ENCODE measurements at regions not wholly inside any gene's neighbourhood (a gene's known extent, or its start where the extent isn't known, plus 50 kb on each side); places are given as distances from the start of the nearest gene placed in this dataset.

DNA sequence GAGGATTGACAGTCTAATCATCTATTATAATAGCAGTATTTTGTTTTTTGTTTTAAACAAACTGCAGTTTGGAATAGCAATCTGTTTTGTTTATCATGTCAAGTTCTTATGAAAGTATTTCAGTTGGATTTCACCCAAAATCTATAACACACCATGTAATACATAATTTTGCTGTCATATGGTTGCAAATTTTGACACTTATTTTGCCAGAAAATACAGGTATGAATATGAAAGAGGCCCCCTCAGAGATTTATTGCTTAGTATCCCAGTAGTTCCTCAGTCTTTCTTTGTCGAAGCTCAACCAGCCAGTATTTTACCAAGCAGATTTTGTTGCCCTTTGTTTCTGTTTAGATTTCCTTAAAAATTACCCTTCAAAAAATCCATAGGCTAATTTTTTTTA is 317.5 kb upstream of the CXADR start:
- in situ Hi-C loops (cut with HindIII; ENCODE audit: low pct_ligation_motif_present, low sequenced_read_pairs): no loop called here
- H3K4me3 ChIP-seq (ENCODE audit: low read depth, low read length): no peak overlapping the region
- H3K36me3 ChIP-seq (replicated peaks): no peaks in the 10 kb centered on the region
- no peaks in the 10 kb centered on the region for H3K27me3 ChIP-seq (replicated peaks)
- no peak for DNase-seq
- H3K27ac ChIP-seq: no peak overlapping the region
- TF ChIP-seq, protein P1, sequence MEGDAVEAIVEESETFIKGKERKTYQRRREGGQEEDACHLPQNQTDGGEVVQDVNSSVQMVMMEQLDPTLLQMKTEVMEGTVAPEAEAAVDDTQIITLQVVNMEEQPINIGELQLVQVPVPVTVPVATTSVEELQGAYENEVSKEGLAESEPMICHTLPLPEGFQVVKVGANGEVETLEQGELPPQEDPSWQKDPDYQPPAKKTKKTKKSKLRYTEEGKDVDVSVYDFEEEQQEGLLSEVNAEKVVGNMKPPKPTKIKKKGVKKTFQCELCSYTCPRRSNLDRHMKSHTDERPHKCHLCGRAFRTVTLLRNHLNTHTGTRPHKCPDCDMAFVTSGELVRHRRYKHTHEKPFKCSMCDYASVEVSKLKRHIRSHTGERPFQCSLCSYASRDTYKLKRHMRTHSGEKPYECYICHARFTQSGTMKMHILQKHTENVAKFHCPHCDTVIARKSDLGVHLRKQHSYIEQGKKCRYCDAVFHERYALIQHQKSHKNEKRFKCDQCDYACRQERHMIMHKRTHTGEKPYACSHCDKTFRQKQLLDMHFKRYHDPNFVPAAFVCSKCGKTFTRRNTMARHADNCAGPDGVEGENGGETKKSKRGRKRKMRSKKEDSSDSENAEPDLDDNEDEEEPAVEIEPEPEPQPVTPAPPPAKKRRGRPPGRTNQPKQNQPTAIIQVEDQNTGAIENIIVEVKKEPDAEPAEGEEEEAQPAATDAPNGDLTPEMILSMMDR (IDR thresholded peaks at IDR 0.05; ENCODE audit: low read depth, low read length, missing control alignments): no peak

DNA sequence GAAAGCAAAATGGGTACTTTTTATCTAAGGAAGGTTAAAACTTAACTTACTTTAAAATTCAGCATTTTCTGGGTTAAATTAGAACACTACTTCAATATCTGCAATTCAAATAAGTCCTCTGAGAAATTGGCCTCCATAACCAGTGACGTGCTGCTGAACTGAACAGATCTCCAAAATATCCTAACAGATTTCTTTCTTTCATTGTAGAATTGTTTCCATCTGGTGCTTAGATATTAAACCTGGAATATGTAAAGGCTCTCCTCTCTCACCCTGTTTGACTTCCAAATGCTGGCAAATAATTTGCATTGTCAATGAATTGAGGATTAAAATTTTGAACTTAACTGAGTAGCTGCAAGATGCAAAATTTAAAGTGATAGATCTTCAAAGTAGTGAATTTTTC is 316.9 kb upstream of the CXADR start:
- in situ Hi-C loops (cut with HindIII; ENCODE audit: low pct_ligation_motif_present, low sequenced_read_pairs): no loop called here
- no peak overlapping the region for H3K4me3 ChIP-seq (ENCODE audit: low read depth, low read length)
- H3K27ac ChIP-seq: no peak overlapping the region
- DNase-seq: no peak
- H3K27me3 ChIP-seq (replicated peaks): no peaks in the 10 kb centered on the region
- TF ChIP-seq, protein P1 (IDR thresholded peaks at IDR 0.05; ENCODE audit: low read depth, low read length, missing control alignments): no peak
- H3K36me3 ChIP-seq (replicated peaks): no peaks in the 10 kb centered on the region

DNA sequence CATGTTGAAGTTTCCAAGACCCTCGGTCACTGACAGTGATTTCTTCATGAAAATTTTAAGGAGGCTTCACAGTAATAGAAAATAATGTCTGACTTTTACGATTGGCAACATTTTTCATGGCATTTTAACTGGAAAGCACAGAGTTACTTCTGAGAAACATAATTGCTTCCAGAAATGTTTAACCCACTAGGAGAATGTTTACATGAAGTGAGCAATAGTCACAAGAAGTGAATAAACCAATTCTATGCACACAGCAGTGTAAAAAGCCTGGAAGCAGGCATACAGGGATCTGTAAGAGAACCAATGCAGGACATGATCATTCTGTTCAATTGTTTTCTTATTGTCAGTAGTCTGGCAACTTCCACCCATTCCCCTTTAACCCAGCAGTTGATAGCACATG is 316.2 kb upstream of the CXADR start:
- no peak overlapping the region for H3K4me3 ChIP-seq (ENCODE audit: low read depth, low read length)
- no peaks in the 10 kb centered on the region for H3K27me3 ChIP-seq (replicated peaks)
- no peaks in the 10 kb centered on the region for H3K36me3 ChIP-seq (replicated peaks)
- DNase-seq: no peak
- no peak overlapping the region for H3K27ac ChIP-seq
- in situ Hi-C loops (cut with HindIII; ENCODE audit: low pct_ligation_motif_present, low sequenced_read_pairs): no loop called here
- TF ChIP-seq, protein P1 (IDR thresholded peaks at IDR 0.05; ENCODE audit: low read depth, low read length, missing control alignments): no peak

DNA sequence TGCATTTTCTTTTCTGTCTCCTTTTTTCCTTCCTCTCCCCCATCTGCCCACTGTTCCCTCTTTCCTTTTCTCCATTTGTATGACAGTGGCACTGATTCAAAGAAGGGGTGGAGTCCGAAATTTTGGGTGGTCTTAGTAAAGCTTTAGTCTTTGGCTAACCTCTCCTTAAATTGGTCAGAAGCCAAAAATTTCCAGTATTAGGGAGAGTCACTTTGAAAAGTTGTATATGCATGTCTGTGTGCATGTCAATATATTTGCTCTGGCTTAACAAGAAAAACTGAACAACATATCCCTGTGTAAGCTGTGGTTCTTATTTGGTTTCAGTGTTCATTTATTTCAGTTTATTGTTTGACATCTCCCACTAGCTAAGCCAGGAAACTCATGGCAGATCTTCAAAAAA is 314.8 kb upstream of the CXADR start:
- H3K4me3 ChIP-seq (ENCODE audit: low read depth, low read length): no peak overlapping the region
- DNase-seq: no peak
- in situ Hi-C loops (cut with HindIII; ENCODE audit: low pct_ligation_motif_present, low sequenced_read_pairs): no loop called here
- H3K27ac ChIP-seq: no peak overlapping the region
- H3K27me3 ChIP-seq (replicated peaks): no peaks in the 10 kb centered on the region
- TF ChIP-seq, protein P1 (IDR thresholded peaks at IDR 0.05; ENCODE audit: low read depth, low read length, missing control alignments): no peak
- H3K36me3 ChIP-seq (replicated peaks): no peaks in the 10 kb centered on the region

DNA sequence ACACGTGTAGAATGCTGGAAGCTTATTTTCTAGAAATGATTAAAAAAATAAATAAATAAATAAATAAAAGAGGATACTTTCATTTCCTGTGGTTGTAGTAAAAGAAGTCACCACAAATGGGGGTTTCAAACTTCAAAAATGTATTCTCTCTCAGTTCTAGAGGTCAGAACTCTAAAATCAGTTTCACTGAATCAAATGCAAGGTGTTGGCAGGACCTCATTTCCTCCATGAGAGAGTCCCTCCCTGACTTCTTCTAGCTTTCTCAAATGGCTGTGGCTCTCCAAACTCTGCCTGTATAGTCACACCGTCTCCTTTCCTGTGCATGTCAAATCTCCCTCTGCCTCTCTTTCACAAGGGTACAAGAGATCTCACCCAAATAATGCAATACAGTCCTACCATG is 312.6 kb upstream of the CXADR start:
- Histone ChIP-seq H3K27ac (no peak overlapping the region), H3K27me3 (replicated peaks) (no peaks in the 10 kb centered on the region), H3K36me3 (replicated peaks) (no peaks in the 10 kb centered on the region), H3K4me3 (ENCODE audit: low read depth, low read length) (no peak overlapping the region)
- in situ Hi-C loops (cut with HindIII; ENCODE audit: low pct_ligation_motif_present, low sequenced_read_pairs): no loop called here
- DNase-seq: no peak
- TF ChIP-seq, protein P1 (IDR thresholded peaks at IDR 0.05; ENCODE audit: low read depth, low read length, missing control alignments): no peak

DNA sequence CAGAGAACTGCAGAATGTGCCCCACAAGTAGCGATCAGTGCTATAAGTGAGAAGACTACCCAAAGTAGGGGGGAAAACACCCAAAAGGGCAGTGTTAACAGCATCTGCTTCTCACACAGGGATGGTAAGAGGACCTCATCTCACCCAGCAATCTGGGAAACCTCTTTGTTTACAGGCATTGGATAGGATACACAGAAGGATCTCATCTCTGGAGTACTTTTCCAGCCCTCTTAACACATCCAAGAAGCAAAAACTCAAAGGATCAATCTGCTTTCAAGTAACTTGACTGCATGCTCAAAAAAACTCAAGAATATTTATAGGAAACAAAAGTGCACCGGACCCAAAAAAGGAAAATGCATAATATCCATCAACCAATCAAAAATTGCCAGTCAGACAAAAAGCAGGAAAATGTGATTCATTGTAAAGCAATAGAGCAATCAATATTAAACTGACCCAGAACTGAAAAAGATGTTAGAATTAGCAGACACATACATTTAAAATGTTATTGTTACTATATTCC is 311.0 kb upstream of the CXADR start:
- Histone ChIP-seq H3K4me3 (ENCODE audit: low read depth, low read length) (no peak overlapping the region), H3K27me3 (replicated peaks) (no peaks in the 10 kb centered on the region), H3K27ac (no peak overlapping the region), H3K36me3 (replicated peaks) (no peaks in the 10 kb centered on the region)
- DNase-seq: no peak
- TF ChIP-seq, protein P1 (IDR thresholded peaks at IDR 0.05; ENCODE audit: low read depth, low read length, missing control alignments): no peak
- in situ Hi-C loops (cut with HindIII; ENCODE audit: low pct_ligation_motif_present, low sequenced_read_pairs): no loop called here
